Breast epithelium (tissue), 4 donors: ENCODE measurements at regions not wholly inside any gene's neighbourhood (a gene's known extent, or its start where the extent isn't known, plus 50 kb on each side); places are given as distances from the start of the nearest gene placed in this dataset.

Experiments used
- DNase-seq, 2 donors: peaks; one replicate each; pipeline ENCODE4 v3.0.0-alpha.2; 2019; ENCODE audit warnings: low spot score in 2 of 2
- H3K27ac ChIP-seq, 2 donors: fragments of 200-600 bp; sonication (generic) in 1 of 2; one replicate each; pipeline ENCODE4 v1.5.1; 2016 to 2019; ENCODE audit warnings: mild to moderate bottlenecking in 1 of 2
- H3K27me3 ChIP-seq, 2 donors: fragments of 200-600 bp; sonication (generic) in 1 of 2; one replicate each; pipeline versions ENCODE4 v1.5.1 to v1.6.0; 2017 to 2019; ENCODE audit warnings: control low read depth in 1 of 2, mild to moderate bottlenecking in 1 of 2
- H3K36me3 ChIP-seq: fragments of 200-600 bp; one replicate; pipeline ENCODE4 v1.5.1; 2019
- H3K4me1 ChIP-seq, 2 donors: fragments of 200-600 bp; sonication (generic); one replicate each; pipeline ENCODE4 v1.5.1; 2016 to 2019; ENCODE audit warnings: control low read depth in 1 of 2
- H3K4me3 ChIP-seq, 3 donors: fragments of 200-600 bp; sonication (generic); 1 replicate in 2 of 3; 2 replicates in 1 of 3; pipeline ENCODE4 v1.5.1; 2016 to 2019; ENCODE audit warnings: mild to moderate bottlenecking in 3 of 3, moderate library complexity in 2 of 3
- H3K9me3 ChIP-seq, 2 donors: fragments of 200-600 bp; sonication (generic) in 1 of 2; one replicate each; pipeline ENCODE4 v1.5.1; 2016 to 2019; ENCODE audit warnings: control low read depth in 1 of 2
- POLR2A ChIP-seq: fragments of 450-650 bp; IDR thresholded peaks from one replicate; pipeline ENCODE4 v1.6.1; 2016; ENCODE audit warnings: antibody characterized with exemption, mild to moderate bottlenecking, moderate library complexity
- POLR2AphosphoS5 ChIP-seq, 3 donors: sonication (generic); formaldehyde crosslinking; IDR thresholded peaks; one replicate each; pipeline ENCODE4 v1.6.1; 2017; ENCODE audit warnings: antibody characterized with exemption in 3 of 3
- intact Hi-C: fragments of 100-400 bp; cut with DNase I; formaldehyde crosslinking; loops from one replicate; pipeline ENCODE4 v1.15.1; 2023; ENCODE audit warnings: low total_unique reads
- TF ChIP-seq, protein P1 (sequence below), 3 donors: fragments of 450-650 bp; IDR thresholded peaks; one replicate each; pipeline ENCODE4 v1.5.1; 2016 to 2017; ENCODE audit warnings: antibody characterized with exemption in 3 of 3, mild to moderate bottlenecking in 3 of 3, moderate library complexity in 3 of 3

- Histone ChIP-seq H3K36me3 (no peaks in the 10 kb centered on the region), H3K9me3 (no peaks in the 10 kb centered on the region), H3K27me3 (peaks cover 0 to 19% of the 10 kb centered on the region in 2 donors), H3K4me3 (peak overlapping the region in 1 of 3 donors; percentile 11), H3K27ac (no peak overlapping the region), H3K4me1 (no peaks in the 10 kb centered on the region)
- no peak for DNase-seq
- no peak for TF ChIP-seq POLR2A
- TF ChIP-seq, protein P1, sequence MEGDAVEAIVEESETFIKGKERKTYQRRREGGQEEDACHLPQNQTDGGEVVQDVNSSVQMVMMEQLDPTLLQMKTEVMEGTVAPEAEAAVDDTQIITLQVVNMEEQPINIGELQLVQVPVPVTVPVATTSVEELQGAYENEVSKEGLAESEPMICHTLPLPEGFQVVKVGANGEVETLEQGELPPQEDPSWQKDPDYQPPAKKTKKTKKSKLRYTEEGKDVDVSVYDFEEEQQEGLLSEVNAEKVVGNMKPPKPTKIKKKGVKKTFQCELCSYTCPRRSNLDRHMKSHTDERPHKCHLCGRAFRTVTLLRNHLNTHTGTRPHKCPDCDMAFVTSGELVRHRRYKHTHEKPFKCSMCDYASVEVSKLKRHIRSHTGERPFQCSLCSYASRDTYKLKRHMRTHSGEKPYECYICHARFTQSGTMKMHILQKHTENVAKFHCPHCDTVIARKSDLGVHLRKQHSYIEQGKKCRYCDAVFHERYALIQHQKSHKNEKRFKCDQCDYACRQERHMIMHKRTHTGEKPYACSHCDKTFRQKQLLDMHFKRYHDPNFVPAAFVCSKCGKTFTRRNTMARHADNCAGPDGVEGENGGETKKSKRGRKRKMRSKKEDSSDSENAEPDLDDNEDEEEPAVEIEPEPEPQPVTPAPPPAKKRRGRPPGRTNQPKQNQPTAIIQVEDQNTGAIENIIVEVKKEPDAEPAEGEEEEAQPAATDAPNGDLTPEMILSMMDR (IDR thresholded peaks at IDR 0.05): peak; percentile 12 to 43 (median 30)
- intact Hi-C loops: no loop called here
Observed at GRCh38 chr13:111429064-111429558, 108.7 kb downstream of the TEX29 start.

- no peak for DNase-seq
- no peak overlapping the region for H3K27ac ChIP-seq
- intact Hi-C loops: no loop called here
- no peak overlapping the region for H3K4me3 ChIP-seq
- no peaks in the 10 kb centered on the region for H3K4me1 ChIP-seq
- H3K9me3 ChIP-seq: no peaks in the 10 kb centered on the region
- TF ChIP-seq, protein P1 (IDR thresholded peaks at IDR 0.05): no peak
- TF ChIP-seq POLR2A (no peak), POLR2AphosphoS5 (IDR thresholded peaks at IDR 0.05) (no peak)
- H3K36me3 ChIP-seq: no peaks in the 10 kb centered on the region
- peaks cover 0 to 14% of the 10 kb centered on the region in 2 donors for H3K27me3 ChIP-seq
Observed at GRCh38 chr13:111431206-111431605, 110.8 kb downstream of the TEX29 start.

DNA sequence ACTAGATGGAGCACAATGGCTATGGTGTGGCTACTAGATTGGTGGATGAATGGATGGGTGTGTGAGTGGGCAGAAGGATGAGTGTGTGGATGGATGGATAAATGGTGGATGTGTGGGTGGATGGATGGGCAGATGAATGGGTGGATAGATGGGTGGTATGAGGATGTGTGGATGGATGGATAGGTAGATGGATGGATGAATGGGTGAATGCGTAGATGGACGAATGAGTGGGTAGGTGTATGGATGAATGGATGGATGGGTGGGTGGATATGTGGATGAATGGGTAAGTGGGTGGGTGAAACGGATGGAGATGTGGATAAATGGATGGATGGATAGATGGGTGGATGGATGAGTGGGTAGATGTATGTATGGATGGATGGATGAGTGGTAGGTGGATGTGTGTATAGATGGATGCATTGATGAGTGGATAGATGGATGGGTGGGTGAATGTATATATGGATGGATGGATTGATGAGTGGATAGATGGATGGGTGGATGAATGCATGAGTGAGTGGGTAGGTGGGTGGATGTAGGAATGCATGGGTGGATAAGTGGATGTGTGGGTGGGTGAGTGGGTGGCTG lies 114.2 kb downstream of the TEX29 start:
- H3K27me3 ChIP-seq: no peaks in the 10 kb centered on the region
- H3K27ac ChIP-seq: no peak overlapping the region
- intact Hi-C loops: no loop called here
- no peaks in the 10 kb centered on the region for H3K4me1 ChIP-seq
- no peak overlapping the region for H3K4me3 ChIP-seq
- no peak for TF ChIP-seq POLR2AphosphoS5 (IDR thresholded peaks at IDR 0.05)
- TF ChIP-seq, protein P1 (IDR thresholded peaks at IDR 0.05): no peak
- TF ChIP-seq POLR2A: no peak
- H3K36me3 ChIP-seq: no peaks in the 10 kb centered on the region
- H3K9me3 ChIP-seq: no peaks in the 10 kb centered on the region
- DNase-seq: no peak

- no peak overlapping the region for H3K27ac ChIP-seq
- intact Hi-C loops: no loop called here
- TF ChIP-seq POLR2AphosphoS5 (IDR thresholded peaks at IDR 0.05): no peak
- no peaks in the 10 kb centered on the region for H3K36me3 ChIP-seq
- H3K4me3 ChIP-seq: no peak overlapping the region
- DNase-seq: no peak
- H3K9me3 ChIP-seq: no peaks in the 10 kb centered on the region
- H3K4me1 ChIP-seq: no peaks in the 10 kb centered on the region
- no peaks in the 10 kb centered on the region for H3K27me3 ChIP-seq
Observed at GRCh38 chr13:111436446-111436845, 116.0 kb downstream of the TEX29 start.

DNA sequence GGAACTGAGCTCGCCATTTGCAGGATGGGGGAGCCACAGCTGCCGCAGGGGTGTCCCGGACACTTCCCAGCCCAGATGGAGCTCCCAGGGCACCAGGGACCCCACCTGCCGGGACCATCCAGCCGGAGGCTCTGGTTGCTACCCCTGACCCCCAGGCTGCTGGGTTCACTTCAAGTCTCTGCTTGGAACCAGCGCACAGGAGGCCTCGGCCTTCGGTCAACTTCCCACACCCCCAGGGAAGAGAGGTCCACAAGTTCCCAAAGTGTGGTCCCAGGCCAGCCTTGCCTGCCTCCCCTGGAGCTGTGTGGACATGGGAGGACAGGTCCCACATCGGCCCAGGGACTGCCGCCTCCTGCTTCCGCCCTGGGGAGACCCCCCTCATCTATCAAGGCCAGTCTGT lies 117.0 kb downstream of the TEX29 start:
- no peaks in the 10 kb centered on the region for H3K4me1 ChIP-seq
- no peak for DNase-seq
- no peak overlapping the region for H3K4me3 ChIP-seq
- no peaks in the 10 kb centered on the region for H3K9me3 ChIP-seq
- H3K27me3 ChIP-seq: no peaks in the 10 kb centered on the region
- H3K27ac ChIP-seq: no peak overlapping the region
- H3K36me3 ChIP-seq: no peaks in the 10 kb centered on the region
- intact Hi-C loops: no loop called here
- TF ChIP-seq, protein P1 (IDR thresholded peaks at IDR 0.05): no peak
- no peak for TF ChIP-seq POLR2AphosphoS5 (IDR thresholded peaks at IDR 0.05)
- TF ChIP-seq POLR2A: no peak
